ENCODE measurements at regions not wholly inside any gene's neighbourhood (a gene's known extent, or its start where the extent isn't known, plus 50 kb on each side); places are given as distances from the start of the nearest gene placed in this dataset.
"Not testable (repeated sequence)": the region's sequence is repeated elsewhere in the genome, so short reads cannot be mapped to it uniquely, and the experiment has no call there.

DNA sequence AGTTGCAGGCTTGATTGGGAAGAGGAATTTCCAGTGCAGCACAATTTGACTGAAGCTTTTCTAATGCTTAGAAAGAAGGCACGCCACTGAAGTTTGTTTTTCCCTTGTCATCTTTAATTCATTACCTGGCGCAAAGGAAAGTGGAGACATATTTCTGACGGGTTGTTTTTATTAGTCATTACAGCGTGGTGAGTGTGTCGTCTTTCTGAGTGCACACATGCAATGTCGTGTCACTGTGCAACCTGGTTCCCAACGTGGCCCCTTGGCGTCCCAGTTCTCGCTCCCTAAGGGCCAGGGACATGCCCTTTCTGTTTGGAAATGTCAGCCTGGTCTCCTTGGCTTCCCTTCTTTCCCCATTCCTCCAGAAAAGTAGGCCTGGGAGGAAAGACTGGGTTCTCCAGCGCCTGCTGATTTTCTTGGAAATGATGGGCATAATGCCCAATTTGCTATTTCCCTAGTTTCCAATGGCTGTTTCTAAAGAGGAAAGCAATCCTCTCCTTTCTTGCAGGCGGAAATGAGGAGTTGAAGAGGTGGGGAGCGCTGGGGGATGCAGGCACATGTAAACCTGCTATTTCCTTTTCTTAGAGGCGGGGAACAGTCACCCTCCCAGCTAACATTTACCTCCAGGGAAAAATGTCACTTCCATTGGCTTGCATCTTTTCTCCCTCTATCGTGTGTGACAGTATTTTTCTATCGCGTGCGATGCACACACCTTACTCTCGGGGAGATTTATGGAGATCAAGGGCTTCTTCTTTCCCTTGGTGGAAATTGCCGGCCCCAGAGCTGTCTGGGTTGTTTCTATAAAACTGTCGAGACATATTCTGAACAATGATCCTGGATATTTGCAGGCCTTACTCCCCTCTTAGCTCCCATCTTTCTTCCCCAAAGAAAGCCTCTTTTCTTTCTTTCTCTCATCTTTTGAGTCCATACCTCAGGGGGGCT, 249.8 kb downstream of the ARHGAP12 start:
- H3K27me3 ChIP-seq (replicated peaks; ENCODE audit: control insufficient read depth, insufficient read depth, low read length) = no peaks in the 10 kb centered on the region
- H3K9ac ChIP-seq (ENCODE audit: low read length) = no peak overlapping the region
- DNase-seq (ENCODE audit: low read depth) = no peak
- H3K36me3 ChIP-seq (ENCODE audit: control insufficient read depth, insufficient read depth, low read length, severe bottlenecking) = no peaks in the 10 kb centered on the region
- no peaks in the 10 kb centered on the region for H3K4me1 ChIP-seq (ENCODE audit: control insufficient read depth, insufficient read depth, low read length)
- no peak overlapping the region for H3K4me3 ChIP-seq (ENCODE audit: low read length)
- H3K9me3 ChIP-seq (ENCODE audit: control insufficient read depth, low read length) = peaks cover 38% of the 10 kb centered on the region

DNA sequence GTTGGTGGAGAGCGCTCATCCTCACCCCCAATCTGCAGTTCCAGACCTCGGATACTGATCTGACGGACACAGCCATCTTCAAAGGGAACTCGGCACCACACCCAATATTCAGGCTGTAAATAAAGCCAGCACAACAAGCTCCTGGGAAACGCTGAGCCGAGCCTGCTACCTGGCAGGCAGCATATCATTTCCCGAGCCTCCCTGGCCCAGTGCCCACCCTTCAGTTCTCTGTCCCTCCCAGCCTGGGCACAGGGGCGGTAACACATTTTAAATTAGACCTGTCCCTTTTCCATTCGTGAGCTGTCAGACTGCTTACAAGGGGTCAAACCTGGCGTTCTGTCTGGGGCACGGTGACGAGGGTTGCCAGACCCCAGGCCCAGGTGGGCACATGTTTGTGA, 250.5 kb downstream of the ARHGAP12 start:
- Histone ChIP-seq H3K4me1 (ENCODE audit: control insufficient read depth, insufficient read depth, low read length) (no peaks in the 10 kb centered on the region), H3K9me3 (ENCODE audit: control insufficient read depth, low read length) (peaks cover 31% of the 10 kb centered on the region), H3K9ac (ENCODE audit: low read length) (no peak overlapping the region), H3K27me3 (replicated peaks; ENCODE audit: control insufficient read depth, insufficient read depth, low read length) (no peaks in the 10 kb centered on the region), H3K4me3 (ENCODE audit: low read length) (no peak overlapping the region), H3K36me3 (ENCODE audit: control insufficient read depth, insufficient read depth, low read length, severe bottlenecking) (no peaks in the 10 kb centered on the region)
- no peak for DNase-seq (ENCODE audit: low read depth)

DNA sequence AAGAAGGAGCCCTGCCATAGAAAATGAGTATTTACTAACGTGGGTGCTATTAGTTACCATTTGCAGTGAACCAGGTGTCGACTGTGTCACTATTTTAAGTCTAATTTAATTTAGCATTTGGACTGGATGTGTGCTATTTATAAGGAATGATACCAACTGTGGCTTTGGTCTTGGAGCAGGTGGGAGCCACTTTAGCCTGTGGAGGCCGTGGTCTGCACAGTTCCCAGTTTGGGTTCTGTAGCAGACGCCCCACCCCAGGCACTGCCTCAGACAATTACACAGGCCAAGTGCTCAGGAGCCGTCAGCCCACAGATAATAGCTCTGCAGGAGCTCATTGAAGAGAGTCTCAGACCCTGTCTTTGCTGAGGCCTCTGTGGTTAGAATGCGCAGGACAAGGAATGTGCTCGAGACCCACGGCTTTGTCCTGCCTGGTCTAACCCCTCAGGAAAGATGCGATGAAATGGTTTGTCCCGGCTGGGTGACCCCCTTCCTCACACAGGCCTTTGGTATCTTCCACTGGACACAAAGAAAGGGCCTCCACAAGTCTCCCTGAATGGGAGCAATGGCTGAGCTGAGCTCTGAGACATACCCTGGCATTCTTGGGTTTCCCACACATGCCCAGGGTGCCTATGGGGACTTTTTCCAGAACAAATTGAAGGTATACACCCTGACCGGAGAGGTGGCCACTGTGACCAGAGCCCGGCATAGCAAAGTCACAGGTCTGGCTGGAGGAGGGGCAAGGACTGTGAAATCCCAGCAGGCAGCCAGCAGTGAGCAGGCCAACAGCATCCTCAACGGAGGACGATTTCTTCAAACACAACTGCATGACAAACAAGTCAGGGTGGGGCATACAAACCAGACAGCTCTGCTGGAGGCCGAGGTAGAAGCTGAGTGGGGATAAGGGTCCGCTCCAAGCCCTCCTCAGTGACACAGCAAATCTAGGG, 251.2 kb downstream of the ARHGAP12 start:
- no peak for DNase-seq (ENCODE audit: low read depth)
- no peaks in the 10 kb centered on the region for H3K27me3 ChIP-seq (replicated peaks; ENCODE audit: control insufficient read depth, insufficient read depth, low read length)
- H3K9ac ChIP-seq (ENCODE audit: low read length) = no peak overlapping the region
- H3K4me1 ChIP-seq (ENCODE audit: control insufficient read depth, insufficient read depth, low read length) = no peaks in the 10 kb centered on the region
- peaks cover 30% of the 10 kb centered on the region for H3K9me3 ChIP-seq (ENCODE audit: control insufficient read depth, low read length)
- no peak overlapping the region for H3K4me3 ChIP-seq (ENCODE audit: low read length)
- H3K36me3 ChIP-seq (ENCODE audit: control insufficient read depth, insufficient read depth, low read length, severe bottlenecking) = no peaks in the 10 kb centered on the region

DNA sequence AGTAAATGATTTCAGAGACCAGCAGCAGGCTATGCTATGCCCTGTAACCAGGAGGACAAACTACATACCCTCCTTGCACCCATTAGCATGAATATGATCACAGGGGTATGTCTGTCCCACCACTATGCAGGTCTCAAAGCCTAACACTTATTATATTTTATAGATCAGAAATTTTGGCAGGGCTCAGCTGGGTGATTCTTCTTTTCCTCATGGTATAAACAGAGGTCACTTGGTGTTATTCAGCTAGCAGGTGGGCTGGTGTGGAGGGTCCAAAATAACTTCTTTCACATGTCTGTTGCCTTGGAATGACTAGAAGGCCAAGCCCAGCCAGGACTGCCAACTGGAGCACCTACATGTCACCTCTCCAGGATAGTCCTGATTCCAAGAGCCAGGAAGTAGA, 252.9 kb downstream of the ARHGAP12 start:
- Histone ChIP-seq H3K4me3 (ENCODE audit: low read length) (no peak overlapping the region), H3K9ac (ENCODE audit: low read length) (no peak overlapping the region), H3K9me3 (ENCODE audit: control insufficient read depth, low read length) (peaks cover 38% of the 10 kb centered on the region), H3K27me3 (replicated peaks; ENCODE audit: control insufficient read depth, insufficient read depth, low read length) (no peaks in the 10 kb centered on the region), H3K4me1 (ENCODE audit: control insufficient read depth, insufficient read depth, low read length) (no peaks in the 10 kb centered on the region), H3K36me3 (ENCODE audit: control insufficient read depth, insufficient read depth, low read length, severe bottlenecking) (no peaks in the 10 kb centered on the region)
- DNase-seq (ENCODE audit: low read depth) = no peak

DNA sequence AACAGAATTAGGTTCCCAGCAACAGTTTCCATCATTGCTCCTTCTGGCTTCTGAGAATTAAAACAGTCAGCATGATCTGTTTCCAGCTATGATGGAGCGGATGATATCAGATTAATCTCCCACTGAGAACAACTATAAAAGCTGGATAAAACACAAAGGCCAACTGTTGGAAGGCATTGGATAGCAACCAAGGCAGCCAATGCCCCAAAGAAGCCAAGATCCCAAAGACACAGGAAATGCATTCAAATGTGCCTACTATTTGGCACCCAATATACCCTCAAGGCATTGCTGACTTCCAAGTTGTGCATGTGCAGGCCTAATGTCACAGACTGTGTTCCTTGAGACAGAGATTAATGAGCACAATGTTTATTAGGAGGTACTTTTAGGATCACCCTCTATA, 259.3 kb downstream of the ARHGAP12 start:
- Histone ChIP-seq H3K4me3 (ENCODE audit: low read length) (no peak overlapping the region), H3K27me3 (replicated peaks; ENCODE audit: control insufficient read depth, insufficient read depth, low read length) (no peaks in the 10 kb centered on the region), H3K9ac (ENCODE audit: low read length) (no peak overlapping the region), H3K9me3 (ENCODE audit: control insufficient read depth, low read length) (peaks cover 27% of the 10 kb centered on the region), H3K36me3 (ENCODE audit: control insufficient read depth, insufficient read depth, low read length, severe bottlenecking) (no peaks in the 10 kb centered on the region), H3K4me1 (ENCODE audit: control insufficient read depth, insufficient read depth, low read length) (no peaks in the 10 kb centered on the region)
- DNase-seq (ENCODE audit: low read depth) = no peak

DNA sequence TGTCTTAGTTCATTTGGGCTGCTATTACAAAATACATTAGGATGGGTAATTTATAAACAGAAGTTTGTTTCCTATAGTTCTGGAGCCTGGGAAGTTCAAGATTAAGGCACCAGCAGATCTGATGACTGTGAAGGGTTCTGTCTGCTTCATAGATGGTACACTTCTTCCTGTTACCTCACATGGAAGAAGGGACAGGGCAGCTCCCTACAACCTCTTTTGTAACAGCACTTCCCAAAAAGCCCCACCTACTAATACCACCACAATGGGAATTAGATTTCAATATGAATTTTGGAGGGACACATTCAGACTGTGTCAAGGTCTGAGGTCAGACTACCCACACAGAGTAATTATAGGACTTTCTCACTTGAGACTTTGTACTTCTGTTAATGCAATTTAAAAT, 260.3 kb downstream of the ARHGAP12 start:
- Histone ChIP-seq H3K36me3 (ENCODE audit: control insufficient read depth, insufficient read depth, low read length, severe bottlenecking) (no peaks in the 10 kb centered on the region), H3K9me3 (ENCODE audit: control insufficient read depth, low read length) (peaks cover 25% of the 10 kb centered on the region), H3K9ac (ENCODE audit: low read length) (no peak overlapping the region), H3K27me3 (replicated peaks; ENCODE audit: control insufficient read depth, insufficient read depth, low read length) (no peaks in the 10 kb centered on the region), H3K4me3 (ENCODE audit: low read length) (no peak overlapping the region), H3K4me1 (ENCODE audit: control insufficient read depth, insufficient read depth, low read length) (no peaks in the 10 kb centered on the region)
- DNase-seq (ENCODE audit: low read depth) = no peak

DNA sequence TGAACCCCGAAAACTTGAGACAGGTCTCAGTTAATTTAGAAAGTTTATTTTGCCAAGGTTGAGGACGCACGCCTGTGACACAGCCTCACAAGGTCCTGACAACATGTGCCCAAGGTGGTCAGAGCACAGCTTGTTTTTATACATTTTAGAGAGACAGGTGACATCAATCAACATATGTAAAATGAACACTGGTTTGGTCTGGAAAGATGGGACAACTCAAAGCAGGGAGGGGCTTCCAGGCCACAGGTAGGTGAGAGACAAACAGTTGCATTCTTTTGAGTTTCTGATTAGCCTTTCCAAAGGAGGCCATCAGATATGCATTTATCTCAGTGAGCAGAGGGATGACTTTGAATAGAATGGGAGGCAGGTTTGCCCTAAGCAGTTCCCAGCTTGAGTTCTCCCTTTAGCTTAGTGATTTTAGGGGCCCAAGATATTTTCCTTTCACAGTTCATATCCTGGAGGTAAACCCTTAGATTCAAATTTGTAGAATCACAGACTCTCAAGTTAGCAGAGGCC, 262.8 kb downstream of the ARHGAP12 start:
- H3K36me3 ChIP-seq (ENCODE audit: control insufficient read depth, insufficient read depth, low read length, severe bottlenecking); H3K27me3 ChIP-seq (replicated peaks; ENCODE audit: control insufficient read depth, insufficient read depth, low read length); H3K4me3 ChIP-seq (ENCODE audit: low read length); DNase-seq (ENCODE audit: low read depth); H3K4me1 ChIP-seq (ENCODE audit: control insufficient read depth, insufficient read depth, low read length); H3K9me3 ChIP-seq (ENCODE audit: control insufficient read depth, low read length); H3K9ac ChIP-seq (ENCODE audit: low read length): not testable (repeated sequence)

DNA sequence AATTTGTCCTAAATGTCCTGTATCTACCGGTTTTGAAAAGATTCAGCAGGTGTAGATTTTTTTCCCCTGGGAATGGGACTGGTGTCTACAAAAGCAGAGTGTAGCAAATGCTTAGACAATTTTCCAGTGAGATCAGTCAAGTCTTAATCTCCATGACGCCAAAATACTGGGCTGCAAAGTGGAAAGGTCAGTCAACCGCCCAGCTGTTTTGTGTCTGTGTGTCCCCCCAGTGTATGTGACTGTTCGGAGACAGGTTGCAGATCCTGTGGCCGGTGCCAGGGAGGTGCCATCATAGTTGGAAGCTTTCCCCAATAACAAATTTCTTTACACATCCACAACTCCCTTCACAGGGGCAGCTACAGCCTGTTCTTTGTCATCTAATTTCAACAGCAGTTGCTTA, 263.8 kb downstream of the ARHGAP12 start:
- no peak overlapping the region for H3K9ac ChIP-seq (ENCODE audit: low read length)
- no peaks in the 10 kb centered on the region for H3K36me3 ChIP-seq (ENCODE audit: control insufficient read depth, insufficient read depth, low read length, severe bottlenecking)
- no peak overlapping the region for H3K4me3 ChIP-seq (ENCODE audit: low read length)
- H3K9me3 ChIP-seq (ENCODE audit: control insufficient read depth, low read length) = peaks cover 8% of the 10 kb centered on the region
- H3K4me1 ChIP-seq (ENCODE audit: control insufficient read depth, insufficient read depth, low read length) = no peaks in the 10 kb centered on the region
- H3K27me3 ChIP-seq (replicated peaks; ENCODE audit: control insufficient read depth, insufficient read depth, low read length) = no peaks in the 10 kb centered on the region
- DNase-seq (ENCODE audit: low read depth) = no peak

DNA sequence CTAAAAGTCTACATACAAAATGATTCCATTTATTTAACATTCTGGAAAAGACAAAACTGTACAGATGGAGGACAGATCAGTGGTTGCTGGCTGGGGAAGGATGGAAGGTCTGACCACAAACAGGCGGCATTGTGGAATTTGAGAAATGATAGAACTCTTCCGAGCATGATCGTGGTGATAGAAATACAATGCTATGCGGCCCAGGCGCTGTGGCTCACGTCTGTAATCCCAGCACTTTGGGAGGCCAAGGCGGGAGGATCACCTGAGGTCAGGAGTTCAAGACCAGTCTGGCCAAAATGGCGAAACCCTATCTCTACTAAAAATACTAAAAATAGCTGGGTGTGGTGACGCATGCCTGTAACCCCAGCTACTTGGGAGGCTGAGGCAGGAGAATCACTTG, 264.6 kb downstream of the ARHGAP12 start:
- H3K27me3 ChIP-seq (replicated peaks; ENCODE audit: control insufficient read depth, insufficient read depth, low read length); H3K9me3 ChIP-seq (ENCODE audit: control insufficient read depth, low read length); H3K36me3 ChIP-seq (ENCODE audit: control insufficient read depth, insufficient read depth, low read length, severe bottlenecking); H3K9ac ChIP-seq (ENCODE audit: low read length); H3K4me3 ChIP-seq (ENCODE audit: low read length); DNase-seq (ENCODE audit: low read depth); H3K4me1 ChIP-seq (ENCODE audit: control insufficient read depth, insufficient read depth, low read length): not testable (repeated sequence)

DNA sequence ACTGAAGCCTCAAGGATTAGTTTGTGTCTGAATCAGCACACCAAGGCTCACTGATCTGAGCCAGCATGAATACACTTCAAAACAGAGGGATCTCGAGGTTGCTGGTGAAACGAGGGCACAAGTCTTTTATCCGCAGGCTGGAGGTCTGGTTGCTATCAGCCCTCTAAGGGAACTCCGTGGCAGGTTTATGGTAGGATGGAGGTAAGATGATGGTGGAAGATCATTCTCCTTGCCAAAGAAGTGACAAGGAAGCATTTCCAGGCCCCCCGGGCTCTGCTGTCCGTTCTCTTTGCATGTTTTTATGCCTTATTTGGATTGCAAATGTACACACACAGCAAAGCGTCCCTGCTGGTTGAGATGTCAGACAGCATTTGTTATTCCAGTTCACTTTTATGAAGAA, 268.3 kb downstream of the ARHGAP12 start:
- Histone ChIP-seq H3K4me3 (ENCODE audit: low read length) (no peak overlapping the region), H3K9ac (ENCODE audit: low read length) (no peak overlapping the region), H3K36me3 (ENCODE audit: control insufficient read depth, insufficient read depth, low read length, severe bottlenecking) (no peaks in the 10 kb centered on the region), H3K4me1 (ENCODE audit: control insufficient read depth, insufficient read depth, low read length) (peaks cover 17% of the 10 kb centered on the region), H3K27me3 (replicated peaks; ENCODE audit: control insufficient read depth, insufficient read depth, low read length) (no peaks in the 10 kb centered on the region), H3K9me3 (ENCODE audit: control insufficient read depth, low read length) (peaks cover 4% of the 10 kb centered on the region)
- DNase-seq (ENCODE audit: low read depth) = no peak

DNA sequence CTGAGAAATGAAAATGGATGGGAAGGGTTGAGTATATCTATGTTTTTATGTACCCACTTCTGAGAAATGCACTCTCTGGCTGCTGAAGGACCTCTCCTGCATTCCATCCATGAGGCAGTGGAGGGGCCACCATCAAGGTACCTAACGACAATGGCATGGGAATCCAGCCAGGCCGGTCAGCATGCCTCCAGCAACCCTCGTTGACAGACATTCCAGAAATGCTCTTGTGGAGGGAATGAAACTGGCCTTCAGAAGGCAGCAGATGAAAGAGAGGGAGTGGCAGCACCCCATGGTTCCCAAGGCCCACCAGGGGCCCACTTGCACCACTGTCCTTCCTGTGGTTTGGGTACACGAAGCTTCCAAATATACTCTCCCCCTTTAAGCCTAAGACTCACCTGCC, 269.0 kb downstream of the ARHGAP12 start:
- Histone ChIP-seq H3K4me3 (ENCODE audit: low read length) (no peak overlapping the region), H3K9me3 (ENCODE audit: control insufficient read depth, low read length) (peaks cover 4% of the 10 kb centered on the region), H3K27me3 (replicated peaks; ENCODE audit: control insufficient read depth, insufficient read depth, low read length) (no peaks in the 10 kb centered on the region), H3K36me3 (ENCODE audit: control insufficient read depth, insufficient read depth, low read length, severe bottlenecking) (no peaks in the 10 kb centered on the region), H3K4me1 (ENCODE audit: control insufficient read depth, insufficient read depth, low read length) (peaks cover 17% of the 10 kb centered on the region), H3K9ac (ENCODE audit: low read length) (no peak overlapping the region)
- DNase-seq (ENCODE audit: low read depth) = no peak
